GM19328 (cell line): ENCODE measurements at regions not wholly inside any gene's neighbourhood (a gene's known extent, or its start where the extent isn't known, plus 50 kb on each side); places are given as distances from the start of the nearest gene placed in this dataset.
A peak's percentile ranks its signal among the peaks of the same experiment; 100 is the strongest.

Source experiments
- ATAC-seq: cut with Tn5 transposase; IDR thresholded peaks from one replicate; pipeline ENCODE4 v1.9.1; 2021; ENCODE audit warnings: mild to moderate bottlenecking, moderate library complexity; ENCODE audit not compliant: unreplicated experiment

DNA sequence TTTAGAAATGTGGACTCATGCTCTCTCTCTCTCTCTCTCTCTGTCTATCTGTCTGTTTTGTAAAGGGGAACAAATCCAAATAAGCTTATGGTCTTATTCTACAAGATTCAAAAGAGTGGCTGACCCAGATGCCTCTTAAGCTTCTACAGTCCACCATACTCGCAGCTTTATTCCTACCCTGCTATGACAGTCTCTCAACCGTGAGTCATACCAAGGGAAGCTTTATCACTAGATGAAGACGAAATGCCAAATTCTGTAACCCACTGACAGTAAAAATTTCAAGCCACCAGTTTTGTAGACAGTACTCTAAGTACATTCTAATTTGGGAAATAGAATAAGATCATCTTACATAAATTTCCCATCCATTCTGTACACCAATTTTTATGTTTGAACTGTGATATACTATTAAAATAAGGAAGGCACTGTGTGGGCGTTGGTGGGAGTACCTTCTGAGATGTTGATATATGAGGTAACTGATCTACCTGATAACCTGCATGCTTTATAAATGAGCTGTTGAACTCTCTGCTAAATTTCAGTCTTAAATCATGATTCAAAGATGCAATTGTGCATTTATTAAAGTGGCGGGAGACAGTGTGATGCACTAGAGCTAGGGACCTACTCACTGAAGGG lies 153.2 kb downstream of the KLF6 start:
- ATAC-seq = no peak

DNA sequence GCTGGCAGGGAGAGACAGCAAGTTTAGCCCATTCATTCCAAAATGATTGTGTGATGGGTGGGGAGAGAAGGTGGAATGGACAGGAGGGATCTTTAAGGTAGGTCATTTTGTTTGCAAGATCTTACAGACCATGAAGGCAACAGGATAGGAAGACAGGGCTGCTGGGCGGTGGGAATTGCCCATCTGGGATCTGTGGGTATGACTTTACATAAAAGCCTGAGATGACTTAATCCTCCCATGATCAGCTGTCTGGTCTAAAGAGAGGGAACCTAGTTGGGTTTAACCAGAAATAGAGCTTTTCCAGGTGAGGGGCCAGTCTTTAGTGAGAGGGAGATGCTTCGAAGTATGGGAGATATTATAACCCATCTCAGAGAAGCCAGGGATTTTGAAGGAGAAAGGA lies 153.7 kb downstream of the KLF6 start:
- no peak for ATAC-seq

- peak; percentile 48 for ATAC-seq
Measured at GRCh38 chr10:3625959-3626751, 158.9 kb downstream of the KLF6 start.

- ATAC-seq = no peak
Measured at GRCh38 chr10:3624367-3624766, 160.6 kb downstream of the KLF6 start.

- peak; percentile 44 for ATAC-seq
Measured at GRCh38 chr10:3623746-3624145, 161.3 kb downstream of the KLF6 start.

GRCh38 chr10:3622845-3623621 lies 162.0 kb downstream of the KLF6 start:
- peak; percentile 40 for ATAC-seq

- ATAC-seq = no peak
Measured at GRCh38 chr10:3622427-3622826, 162.6 kb downstream of the KLF6 start.

DNA sequence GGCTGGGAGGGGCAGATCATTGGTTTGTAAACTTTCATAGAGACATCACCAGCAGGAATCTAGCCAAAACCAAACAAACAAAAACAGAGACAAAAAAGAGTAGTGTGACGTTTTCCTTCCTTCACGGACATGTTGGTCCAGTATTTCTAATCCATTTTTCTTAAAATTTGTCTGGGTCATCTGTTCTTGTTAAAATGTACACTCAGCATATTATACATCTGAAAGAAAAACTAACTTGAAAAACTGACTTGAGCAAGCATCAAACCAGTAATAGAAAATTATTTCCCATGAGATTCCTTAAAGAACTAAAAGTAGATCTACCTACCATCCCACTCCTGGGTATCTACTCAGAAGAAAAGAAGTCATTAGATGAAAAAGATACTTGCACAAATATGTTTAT lies 164.2 kb downstream of the KLF6 start:
- no peak for ATAC-seq

GRCh38 chr10:3619241-3619640 lies 165.8 kb downstream of the KLF6 start:
- ATAC-seq = no peak

DNA sequence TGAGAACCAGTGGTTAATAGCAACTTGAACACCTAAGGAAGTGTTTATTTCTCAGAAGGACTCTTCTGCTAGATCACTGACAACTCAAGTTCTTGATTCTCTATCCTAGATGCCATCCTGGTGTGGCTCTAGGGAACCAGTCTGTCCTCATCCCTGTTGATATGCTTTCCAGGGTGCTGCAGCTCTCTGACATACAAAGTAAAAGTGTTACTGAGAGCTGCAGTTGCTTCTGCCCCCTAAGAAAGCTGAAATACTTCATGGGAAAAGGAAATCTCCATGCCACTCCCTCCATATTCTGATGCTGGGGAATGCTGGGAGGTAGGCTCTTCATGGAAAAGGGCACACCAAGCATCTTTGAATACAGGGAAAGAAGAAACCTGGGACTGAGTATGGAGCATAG lies 168.1 kb downstream of the KLF6 start:
- ATAC-seq = no peak

DNA sequence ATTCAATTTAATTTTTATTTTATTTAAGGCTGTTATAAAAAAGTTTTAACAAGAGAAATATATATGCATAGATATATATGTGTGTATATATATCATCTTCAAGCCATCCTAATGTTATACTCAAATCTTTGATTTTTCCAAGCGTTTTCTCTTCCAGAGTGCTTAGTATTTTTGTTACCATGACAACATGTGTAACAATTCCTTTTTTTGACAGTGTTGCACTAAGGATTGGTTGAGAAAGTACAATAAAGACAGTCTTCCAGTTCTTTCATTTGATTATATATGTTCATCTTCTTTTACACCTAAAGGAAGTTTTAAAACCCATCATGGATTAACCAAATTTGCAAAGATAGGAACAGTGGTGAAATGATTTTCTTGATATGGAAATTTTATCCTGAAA lies 171.7 kb downstream of the KLF6 start:
- no peak for ATAC-seq

DNA sequence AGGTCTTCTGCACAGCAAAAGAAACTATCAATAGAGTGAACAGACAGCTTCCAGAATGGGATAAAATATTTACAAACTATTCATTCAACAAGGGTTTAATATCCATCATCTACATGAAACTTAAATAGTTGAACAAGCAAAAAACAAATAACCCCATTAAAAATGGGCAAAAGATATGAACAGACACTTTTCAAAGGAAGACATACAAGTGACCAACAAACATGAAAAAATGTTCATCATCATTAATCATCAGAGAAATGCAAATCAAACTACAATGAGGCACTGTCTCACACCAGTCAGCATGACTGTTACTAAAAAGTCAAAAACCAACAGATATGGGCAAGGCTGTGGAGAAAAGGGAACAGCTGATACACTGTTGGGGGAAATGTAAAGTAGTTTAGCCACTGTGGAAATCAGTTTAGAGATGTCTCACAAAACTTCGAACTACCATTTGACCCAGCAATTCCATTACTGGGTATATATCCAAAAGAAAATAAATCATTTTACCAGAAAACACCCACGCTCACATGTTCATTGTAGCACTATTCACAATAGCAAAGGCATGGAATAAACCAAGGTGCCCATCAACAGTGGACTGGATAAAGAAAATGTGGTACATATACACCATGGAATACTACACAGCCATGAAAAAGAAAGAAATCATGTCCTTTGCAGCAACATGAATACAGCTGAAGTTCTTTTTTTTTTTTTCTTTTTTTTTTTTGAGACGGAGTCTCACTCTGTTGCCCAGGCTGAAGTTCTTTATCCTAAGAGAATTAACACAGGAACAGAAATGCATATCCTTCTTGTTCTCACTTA lies 172.6 kb downstream of the KLF6 start:
- ATAC-seq = no peak

GRCh38 chr10:3606309-3606708 lies 178.7 kb downstream of the KLF6 start:
- no peak for ATAC-seq

DNA sequence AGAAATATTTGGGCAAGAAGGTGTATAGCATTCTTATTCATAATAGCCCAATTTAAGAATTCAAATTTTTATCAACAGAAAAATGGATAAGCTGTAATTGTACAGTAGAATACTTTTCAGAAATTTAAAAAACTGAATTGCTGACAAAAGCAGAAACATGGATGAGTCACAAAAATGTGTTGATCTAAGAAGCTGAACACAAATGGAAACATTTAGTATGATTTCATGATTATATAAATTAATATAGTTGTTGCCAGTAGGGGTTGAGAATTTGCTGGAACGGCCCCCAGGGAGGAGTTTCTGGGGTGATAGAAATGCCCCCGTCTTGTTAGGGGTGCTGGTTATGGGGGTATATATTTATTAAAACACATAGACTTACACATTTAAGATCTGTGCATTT lies 179.1 kb downstream of the KLF6 start:
- no peak for ATAC-seq

GRCh38 chr10:3595736-3596135 lies 189.3 kb downstream of the KLF6 start:
- ATAC-seq = no peak

DNA sequence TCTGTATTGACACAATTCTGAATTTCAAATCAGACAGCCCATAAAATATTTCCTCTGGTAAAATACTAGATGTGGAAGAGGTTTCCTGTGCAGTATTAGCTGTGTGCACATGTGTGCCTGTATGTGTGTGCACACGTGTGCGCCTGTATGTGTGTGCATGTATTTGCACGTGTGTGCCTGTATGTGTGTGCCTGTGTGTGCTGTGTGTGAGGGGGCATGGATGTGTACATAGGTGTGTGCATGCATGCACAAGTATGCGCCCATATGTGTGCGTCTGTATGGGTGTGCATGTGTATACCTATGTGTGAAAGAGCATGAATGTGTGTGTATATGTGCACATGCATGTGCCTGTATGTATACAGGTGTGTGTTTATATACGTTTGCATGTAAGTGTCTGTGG lies 191.4 kb downstream of the KLF6 start:
- no peak for ATAC-seq

DNA sequence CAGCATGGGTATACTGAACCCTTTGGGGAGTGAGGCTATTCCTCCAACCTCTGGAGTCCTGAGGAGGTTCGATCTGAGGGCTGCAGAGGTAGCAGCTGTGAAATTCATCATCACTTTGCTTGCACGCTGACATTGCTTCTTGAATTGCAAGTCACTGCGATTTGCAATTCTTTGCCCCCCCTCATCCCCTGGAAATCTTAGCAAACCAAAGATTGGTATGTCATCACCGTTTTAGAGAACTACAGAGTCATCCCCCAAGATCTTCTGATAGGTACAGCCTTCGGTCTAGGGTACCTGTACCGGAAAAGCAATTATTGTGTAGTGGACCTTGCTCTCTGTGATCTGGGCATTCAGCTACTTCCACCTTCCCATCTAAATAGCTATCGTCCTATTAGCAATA lies 192.6 kb downstream of the KLF6 start:
- no peak for ATAC-seq

GRCh38 chr10:3588816-3589215 lies 196.2 kb downstream of the KLF6 start:
- ATAC-seq = no peak

DNA sequence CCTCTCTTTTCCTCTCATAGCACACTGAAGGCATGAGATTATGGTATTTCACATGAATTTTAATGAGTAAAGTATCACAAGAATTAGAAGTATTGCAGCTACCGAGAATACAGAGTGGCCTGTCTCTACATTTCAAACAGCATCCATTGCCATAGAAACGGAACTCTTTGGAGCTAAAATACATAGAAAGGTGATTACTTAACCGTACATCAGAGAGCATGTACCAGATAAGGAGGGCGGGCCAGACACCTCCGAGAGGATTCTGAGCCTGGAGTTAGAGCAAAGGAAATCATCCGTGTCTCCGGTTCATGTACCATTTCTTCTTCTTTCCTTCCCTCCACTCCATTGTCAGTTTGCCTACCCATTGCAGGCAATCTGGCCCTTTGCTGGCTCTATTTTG lies 196.7 kb downstream of the KLF6 start:
- ATAC-seq = no peak

DNA sequence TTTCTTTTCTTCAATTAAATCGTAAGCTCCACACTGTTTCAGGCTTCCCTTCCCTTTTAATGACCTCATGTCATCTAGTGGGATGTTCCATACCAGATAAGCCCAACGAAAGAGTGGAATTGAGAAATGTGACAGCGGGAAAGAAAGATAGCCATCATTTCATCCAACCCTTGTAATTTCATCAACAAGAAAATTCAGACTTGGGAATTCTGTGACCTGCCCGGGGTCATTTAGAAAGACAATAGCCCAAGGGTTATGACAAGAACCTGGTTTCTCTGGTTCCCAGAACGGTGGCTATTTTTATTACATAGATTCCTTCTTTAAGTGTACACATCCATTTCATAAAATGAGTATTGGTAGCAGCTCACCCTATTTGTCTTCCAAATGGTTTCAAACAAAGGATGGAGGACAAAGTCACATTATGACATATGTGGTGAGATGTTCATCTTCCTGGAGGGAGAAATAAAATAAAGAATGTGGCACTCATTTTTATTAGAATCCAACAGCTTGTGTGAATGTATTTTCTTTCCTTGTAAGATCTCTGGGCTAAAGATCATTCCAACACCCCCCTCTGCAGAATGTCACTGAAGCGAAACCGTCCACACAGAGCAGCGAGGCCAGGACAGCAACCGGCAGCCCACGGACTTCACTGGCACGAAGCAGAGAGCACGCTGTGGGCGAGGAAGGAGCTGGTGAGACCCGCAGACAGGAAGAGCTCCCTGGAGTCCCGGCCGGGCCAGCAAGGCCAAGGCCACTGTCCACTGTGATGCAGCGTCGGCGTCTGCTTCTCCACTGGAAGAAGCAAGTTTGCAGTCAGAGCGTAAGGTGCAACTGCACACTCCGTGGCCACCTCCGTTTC lies 199.9 kb downstream of the KLF6 start:
- ATAC-seq = no peak
